Adrenal gland (tissue), 9 donors: ENCODE measurements at regions not wholly inside any gene's neighbourhood (a gene's known extent, or its start where the extent isn't known, plus 50 kb on each side); places are given as distances from the start of the nearest gene placed in this dataset.

Source experiments
- DNase-seq, 7 donors: peaks; one replicate each; pipeline ENCODE4 v3.0.0-alpha.2; 2019 to 2020
- H3K27ac ChIP-seq, 5 donors: fragments of 200-600 bp; sonication (generic) in 4 of 5; 1 replicate in 3 of 5; 2 replicates in 2 of 5; pipeline versions ENCODE4 v1.5.1 to v1.8.0; 2016 to 2020; ENCODE audit warnings: mild to moderate bottlenecking in 1 of 5
- H3K27me3 ChIP-seq: fragments of 200-600 bp; 2 replicates; pipeline ENCODE4 v1.8.0; 2021
- H3K36me3 ChIP-seq, 2 donors: fragments of 200-600 bp; replicated peaks in 1 of 2; 1 replicate in 1 of 2; 2 replicates in 1 of 2; pipeline versions ENCODE4 v1.5.1 to v1.8.0; 2018 to 2022
- H3K4me1 ChIP-seq, 2 donors: fragments of 200-600 bp; replicated peaks in 1 of 2; 1 replicate in 1 of 2; 2 replicates in 1 of 2; pipeline versions ENCODE4 v1.5.1 to v1.8.0; 2018 to 2021
- H3K4me3 ChIP-seq, 4 donors: fragments of 200-600 bp; sonication (generic) in 3 of 4; one replicate each; pipeline ENCODE4 v1.5.1; 2016 to 2018
- H3K9me3 ChIP-seq, 3 donors: fragments of 200-600 bp; sonication (generic) in 1 of 3; replicated peaks in 1 of 3; 1 replicate in 2 of 3; 2 replicates in 1 of 3; pipeline versions ENCODE4 v1.5.1 to v1.8.0; 2016 to 2021
- POLR2A ChIP-seq, 2 donors: fragments of 450-650 bp; IDR thresholded peaks; one replicate each; pipeline ENCODE4 v1.6.1; 2017; ENCODE audit warnings: antibody characterized with exemption in 2 of 2, mild to moderate bottlenecking in 2 of 2, moderate library complexity in 1 of 2
- WGBS, 4 donors: extraction: QIAGEN DNeasy Blood & Tissue Kit in 2 of 4; methylation state at CpG; one replicate each; pipeline versions ENCODE4 v1.1.5 to v1.1.7; 2013 to 2017; 5-methylcytosine and 5-hydroxymethylcytosine counted together
- intact Hi-C, 2 donors: fragments of 100-400 bp; cut with DNase I; formaldehyde crosslinking; loops; one replicate each; pipeline versions ENCODE4 v1.14.1 to v1.15.0; 2022 to 2023
- TF ChIP-seq, protein P1 (sequence below), 6 experiments: fragments of 450-650 bp in 4 of 6; fragments of 200-600 bp in 2 of 6; sonication (generic) in 1 of 6; IDR thresholded peaks; 1 replicate in 5 of 6; 2 replicates in 1 of 6; pipeline versions ENCODE4 v1.5.1 to v1.8.0; 2016 to 2021; ENCODE audit warnings: antibody characterized with exemption in 6 of 6, mild to moderate bottlenecking in 2 of 6, moderate library complexity in 1 of 6
- donor health status: healthy with polysubstance abuse.
- donor health status: Bipolar disorder and iron deficiency.
- donor health status: DM: yes; HTN: yes; CAD: no.
- donor health status: DM: no; HTN: no; CAD: no.
- donor health status: DM: no; HTN: no; CAD: no.

- Histone ChIP-seq H3K27me3 (no peaks in the 10 kb centered on the region), H3K9me3 (no peaks in the 10 kb centered on the region), H3K36me3 (no peaks in the 10 kb centered on the region), H3K27ac (no peak overlapping the region), H3K4me1 (no peaks in the 10 kb centered on the region), H3K4me3 (no peak overlapping the region)
- DNase-seq = no peak
- TF ChIP-seq, protein P1, sequence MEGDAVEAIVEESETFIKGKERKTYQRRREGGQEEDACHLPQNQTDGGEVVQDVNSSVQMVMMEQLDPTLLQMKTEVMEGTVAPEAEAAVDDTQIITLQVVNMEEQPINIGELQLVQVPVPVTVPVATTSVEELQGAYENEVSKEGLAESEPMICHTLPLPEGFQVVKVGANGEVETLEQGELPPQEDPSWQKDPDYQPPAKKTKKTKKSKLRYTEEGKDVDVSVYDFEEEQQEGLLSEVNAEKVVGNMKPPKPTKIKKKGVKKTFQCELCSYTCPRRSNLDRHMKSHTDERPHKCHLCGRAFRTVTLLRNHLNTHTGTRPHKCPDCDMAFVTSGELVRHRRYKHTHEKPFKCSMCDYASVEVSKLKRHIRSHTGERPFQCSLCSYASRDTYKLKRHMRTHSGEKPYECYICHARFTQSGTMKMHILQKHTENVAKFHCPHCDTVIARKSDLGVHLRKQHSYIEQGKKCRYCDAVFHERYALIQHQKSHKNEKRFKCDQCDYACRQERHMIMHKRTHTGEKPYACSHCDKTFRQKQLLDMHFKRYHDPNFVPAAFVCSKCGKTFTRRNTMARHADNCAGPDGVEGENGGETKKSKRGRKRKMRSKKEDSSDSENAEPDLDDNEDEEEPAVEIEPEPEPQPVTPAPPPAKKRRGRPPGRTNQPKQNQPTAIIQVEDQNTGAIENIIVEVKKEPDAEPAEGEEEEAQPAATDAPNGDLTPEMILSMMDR (IDR thresholded peaks at IDR 0.05) = no peak
- TF ChIP-seq POLR2A (IDR thresholded peaks at IDR 0.05) = no peak
- intact Hi-C loops = no loop called here
- WGBS, 4 donors = 79 to 84% (median 81%) methylated on average over 2 of the region's 2 CpGs
These were observed 431.8 kb upstream of the HSF2 start for GRCh38 chr6:121967631-121968030.

- intact Hi-C loops = no loop called here
- Histone ChIP-seq H3K4me3 (no peak overlapping the region), H3K36me3 (no peaks in the 10 kb centered on the region), H3K4me1 (no peaks in the 10 kb centered on the region), H3K27me3 (no peaks in the 10 kb centered on the region), H3K27ac (no peak overlapping the region), H3K9me3 (peaks cover 0 to 5% (median 0%) of the 10 kb centered on the region in 3 donors)
- TF ChIP-seq, protein P1 (IDR thresholded peaks at IDR 0.05) = no peak
- TF ChIP-seq POLR2A (IDR thresholded peaks at IDR 0.05) = no peak
- no peak for DNase-seq
These were observed 427.5 kb upstream of the HSF2 start for GRCh38 chr6:121971931-121972335.

- H3K27me3 ChIP-seq = no peaks in the 10 kb centered on the region
- no peaks in the 10 kb centered on the region for H3K36me3 ChIP-seq
- H3K4me3 ChIP-seq = no peak overlapping the region
- 61 to 86% (median 76%) methylated on average over 2 to 3 of the region's 3 CpGs for WGBS, 4 donors
- H3K9me3 ChIP-seq = no peaks in the 10 kb centered on the region
- TF ChIP-seq, protein P1 (IDR thresholded peaks at IDR 0.05) = no peak
- no peak for TF ChIP-seq POLR2A (IDR thresholded peaks at IDR 0.05)
- no peak overlapping the region for H3K27ac ChIP-seq
- no peak for DNase-seq
- intact Hi-C loops = no loop called here
- H3K4me1 ChIP-seq = no peaks in the 10 kb centered on the region
These were observed 414.5 kb upstream of the HSF2 start for GRCh38 chr6:121984956-121985355.

DNA sequence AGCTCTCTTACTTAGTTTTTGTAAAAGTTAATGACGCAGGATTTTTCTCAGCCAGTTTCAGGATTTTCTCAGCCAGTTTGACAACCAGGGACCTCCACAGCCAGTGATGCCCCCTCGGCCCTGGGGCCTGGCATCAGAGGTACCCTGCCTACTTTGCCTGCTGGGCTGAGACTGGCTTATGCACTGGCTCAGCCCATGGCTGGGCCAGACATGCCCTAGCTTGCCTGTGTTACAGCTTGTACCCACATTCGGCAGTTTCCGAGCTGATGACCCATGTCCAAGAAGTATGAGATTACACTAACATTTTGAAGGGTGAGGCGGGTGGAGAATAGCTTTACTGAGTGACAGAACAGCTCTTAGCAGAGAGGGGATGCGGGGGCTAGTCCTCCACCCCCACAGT, 406.1 kb upstream of the HSF2 start:
- no peaks in the 10 kb centered on the region for H3K36me3 ChIP-seq
- no peaks in the 10 kb centered on the region for H3K9me3 ChIP-seq
- no peaks in the 10 kb centered on the region for H3K27me3 ChIP-seq
- DNase-seq = no peak
- TF ChIP-seq, protein P1 (IDR thresholded peaks at IDR 0.05) = no peak
- TF ChIP-seq POLR2A (IDR thresholded peaks at IDR 0.05) = no peak
- WGBS, 4 donors = 71 to 80% (median 77%) methylated on average over 6 of the region's 6 CpGs
- no peak overlapping the region for H3K4me3 ChIP-seq
- no peaks in the 10 kb centered on the region for H3K4me1 ChIP-seq
- intact Hi-C loops = no loop called here
- H3K27ac ChIP-seq = no peak overlapping the region
